H1 (cell line): ENCODE measurements at regions not wholly inside any gene's neighbourhood (a gene's known extent, or its start where the extent isn't known, plus 50 kb on each side); places are given as distances from the start of the nearest gene placed in this dataset.

Experiments
- GTF2F1 ChIP-seq: IDR thresholded peaks from 2 replicates; pipeline ENCODE4 v1.6.1; 2012; ENCODE audit warnings: low read depth, low read length, improper control_type of control experiment, borderline replicate concordance
- HDAC6 ChIP-seq: IDR thresholded peaks from one replicate; pipeline ENCODE4 v1.7.1; 2012; ENCODE audit warnings: low read depth, mild to moderate bottlenecking, inconsistent platforms, low read length, moderate library complexity
- JUND ChIP-seq: IDR thresholded peaks from 2 replicates; pipeline ENCODE4 v1.6.1; 2011; ENCODE audit warnings: mild to moderate bottlenecking, improper control_type of control experiment, low read length
- SUZ12 ChIP-seq: fragments of 200-600 bp; sonication (generic); IDR thresholded peaks from 2 replicates; pipeline ENCODE4 v1.6.1; 2012; ENCODE audit warnings: mild to moderate bottlenecking, inconsistent platforms, low read length, moderate library complexity, mixed read lengths

DNA sequence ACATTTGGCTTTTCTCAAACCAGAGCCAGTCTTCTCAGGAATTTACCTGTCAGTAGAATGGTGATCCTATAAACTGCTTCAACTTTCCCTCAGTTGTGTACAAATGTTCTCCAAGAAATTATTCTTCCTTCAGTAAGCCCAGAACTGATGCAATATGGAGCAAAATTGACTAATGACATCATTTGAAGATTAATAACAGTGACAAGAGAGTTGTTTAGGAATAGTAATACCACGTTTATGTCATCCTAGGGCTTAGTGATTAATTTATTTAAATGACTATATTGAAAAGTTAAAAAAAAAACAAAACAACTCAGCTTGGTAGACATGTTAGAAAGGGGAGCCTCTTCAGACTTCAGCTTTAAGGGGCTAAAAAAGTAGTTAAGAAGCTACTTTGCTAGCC is 933.2 kb downstream of the GATA3 start (continued):
- TF ChIP-seq GTF2F1 (no peak), JUND (no peak), SUZ12 (no peak), HDAC6 (no peak)
